ENCODE measurements at regions not wholly inside any gene's neighbourhood (a gene's known extent, or its start where the extent isn't known, plus 50 kb on each side); places are given as distances from the start of the nearest gene placed in this dataset.

DNA sequence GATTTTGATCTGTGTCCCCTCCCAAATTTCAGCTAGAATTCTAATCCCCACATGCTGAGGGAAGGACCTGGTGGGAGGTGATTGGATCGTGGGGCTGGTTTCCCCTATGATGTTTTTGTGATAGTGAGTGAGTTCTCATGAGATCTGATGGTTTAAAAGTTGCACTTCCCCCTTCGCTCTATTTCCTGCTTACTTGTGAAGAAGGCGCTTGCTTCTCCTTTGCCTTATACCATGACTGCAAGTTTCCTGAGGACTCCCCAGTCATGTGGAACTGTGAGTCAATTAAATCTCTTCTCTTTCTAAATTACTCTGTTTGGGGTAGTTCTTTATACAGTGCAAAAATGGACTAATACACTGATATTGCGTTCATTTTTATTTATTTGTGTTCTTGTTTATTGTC is 636.8 kb upstream of the LINC00305 start:
- TF ChIP-seq JUND (IDR thresholded peaks at IDR 0.05; ENCODE audit: borderline replicate concordance, low read depth, low read length) (no peak), JUND (tag; IDR thresholded peaks at IDR 0.05; ENCODE audit: borderline replicate concordance, low read depth, low read length) (no peak), FIP1L1 (IDR thresholded peaks at IDR 0.05; ENCODE audit: low read depth, low read length, poor library complexity, severe bottlenecking) (no peak), ZZZ3 (IDR thresholded peaks at IDR 0.05) (no peak), CTCF (IDR thresholded peaks at IDR 0.05 in 2 of 3, conservative IDR thresholded peaks at IDR 0.05 in 1 of 3; ENCODE audit: insufficient read depth in 2 of 3, low read depth in 1 of 3, low read length in 3 of 3) (no peak), ZNF282 (CRISPR knock-in tag; IDR thresholded peaks at IDR 0.05) (no peak), CREB1 (IDR thresholded peaks at IDR 0.05) (no peak), CREB1 (CRISPR knock-in tag; IDR thresholded peaks at IDR 0.05) (no peak), PHF20 (IDR thresholded peaks at IDR 0.05; ENCODE audit: partially characterized antibody) (no peak), EZH2 (IDR thresholded peaks at IDR 0.05; ENCODE audit: borderline replicate concordance, low read depth, low read length) (no peak), TRIM28 (IDR thresholded peaks at IDR 0.05) (no peak), PCBP2 (IDR thresholded peaks at IDR 0.05; ENCODE audit: low read depth, low read length, poor library complexity, severe bottlenecking) (no peak), FOXK2 (conservative IDR thresholded peaks at IDR 0.05 in 1 of 2, IDR thresholded peaks at IDR 0.05 in 1 of 2; ENCODE audit: low read depth in 2 of 2) (no peak), RBM39 (optimal IDR thresholded peaks at IDR 0.05; ENCODE audit: low read depth, low read length) (no peak)

All from K562 (cell line).